Germinal center (tissue), 1 donor: ENCODE measurements at regions not wholly inside any gene's neighbourhood (a gene's known extent, or its start where the extent isn't known, plus 50 kb on each side); places are given as distances from the start of the nearest gene placed in this dataset.
A peak's percentile ranks its signal among the peaks of the same experiment; 100 is the strongest.

Source experiments
- DNase-seq: peaks from one replicate; pipeline ENCODE4 v3.0.0; 2012; ENCODE audit warnings: mixed read lengths, low spot score

DNA sequence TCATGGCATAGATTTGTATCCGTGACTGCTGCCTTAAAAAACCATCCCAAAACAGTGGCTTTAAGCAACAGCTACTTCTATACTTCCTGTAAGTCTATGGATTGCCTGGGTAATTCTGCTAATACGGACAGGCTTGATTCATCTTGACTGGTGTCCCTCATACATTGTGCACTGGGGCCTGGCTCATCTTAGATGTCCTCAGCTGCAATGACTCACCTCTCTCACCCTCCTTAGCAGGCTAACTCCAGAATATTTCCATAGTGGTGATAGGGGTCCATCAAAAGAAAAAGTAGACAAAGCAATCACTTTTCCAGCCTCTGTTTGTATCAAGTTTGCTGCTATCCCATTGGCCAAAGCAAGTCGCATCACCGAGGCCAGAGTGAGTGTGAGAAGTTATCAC lies 409.1 kb upstream of the KAZN start:
- DNase-seq = no peak

DNA sequence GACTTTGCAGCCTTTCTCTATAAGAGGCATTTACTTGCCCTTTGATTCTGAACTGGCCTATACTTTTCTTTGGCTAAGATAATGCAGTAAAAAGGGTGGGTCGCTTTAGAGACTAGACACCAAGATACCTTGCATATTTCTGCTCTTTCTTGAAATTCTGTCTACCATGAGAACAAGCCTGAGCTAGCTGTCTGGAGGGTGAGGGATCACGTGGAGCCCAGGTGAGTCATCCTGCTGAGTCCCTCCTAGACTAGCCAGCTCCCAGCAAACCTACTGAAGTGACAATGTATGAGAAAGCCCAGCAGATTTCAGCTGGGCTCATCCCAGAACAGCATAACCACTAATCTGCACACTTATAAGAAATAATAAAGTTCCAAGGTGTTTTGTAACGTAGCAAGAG lies 408.0 kb upstream of the KAZN start:
- DNase-seq = no peak

DNA sequence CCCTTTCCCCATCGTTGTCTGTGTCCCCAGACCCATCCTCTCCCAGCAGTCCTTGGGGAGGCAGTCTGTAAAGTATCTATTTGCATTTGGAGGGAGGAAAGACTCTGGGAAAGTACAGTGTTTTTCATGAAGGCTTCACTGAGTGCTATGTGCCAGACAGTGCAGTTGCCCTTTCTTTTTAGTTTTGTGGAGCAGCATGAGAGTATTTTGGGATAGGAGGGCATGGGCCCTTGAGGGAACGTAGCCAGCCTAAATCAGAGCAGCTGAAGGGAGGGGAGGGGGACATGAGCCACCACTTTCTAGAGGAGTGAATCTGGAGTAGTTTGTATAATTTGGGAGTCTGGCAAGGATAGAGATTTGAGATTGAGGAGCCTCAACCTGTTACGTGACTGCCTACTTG lies 404.0 kb upstream of the KAZN start:
- DNase-seq = no peak

DNA sequence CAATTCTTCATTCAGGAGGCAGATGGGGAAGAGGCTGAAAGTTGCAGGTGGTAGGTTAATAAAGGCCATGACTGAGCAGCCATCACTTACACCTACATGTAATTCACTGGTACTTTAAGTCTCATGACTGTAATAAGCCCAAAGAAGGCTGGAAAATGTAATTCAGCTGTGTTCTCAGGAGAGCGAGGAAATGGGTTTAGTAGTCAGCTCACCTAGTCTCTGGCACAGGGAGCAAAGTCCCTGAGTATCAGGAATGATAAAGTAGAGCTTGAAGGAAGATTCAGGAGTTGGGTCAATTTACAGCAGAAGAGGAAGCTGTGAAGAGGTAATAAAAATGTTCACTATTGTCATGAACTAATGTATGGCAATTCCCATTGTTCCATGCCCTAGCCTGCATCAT lies 393.4 kb upstream of the KAZN start:
- DNase-seq = no peak

DNA sequence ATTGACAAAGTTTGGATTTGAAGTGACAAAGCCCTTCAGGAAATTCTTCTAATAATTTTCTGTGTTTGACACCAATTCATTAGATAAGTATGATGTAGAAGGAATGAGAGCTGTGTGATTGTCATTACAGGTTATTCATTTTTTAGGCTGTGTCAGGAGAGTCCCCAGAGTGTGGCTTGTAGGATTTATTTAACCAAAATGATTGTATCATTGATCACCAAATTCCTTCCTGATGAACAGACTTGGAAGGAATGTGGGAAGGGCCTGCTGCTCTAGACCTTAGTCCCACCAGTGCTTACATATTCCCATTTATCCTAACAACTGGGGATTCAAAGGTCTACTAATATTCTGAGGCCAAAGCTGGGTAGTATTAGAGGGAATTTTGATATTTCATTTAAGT lies 383.3 kb upstream of the KAZN start:
- no peak for DNase-seq

DNA sequence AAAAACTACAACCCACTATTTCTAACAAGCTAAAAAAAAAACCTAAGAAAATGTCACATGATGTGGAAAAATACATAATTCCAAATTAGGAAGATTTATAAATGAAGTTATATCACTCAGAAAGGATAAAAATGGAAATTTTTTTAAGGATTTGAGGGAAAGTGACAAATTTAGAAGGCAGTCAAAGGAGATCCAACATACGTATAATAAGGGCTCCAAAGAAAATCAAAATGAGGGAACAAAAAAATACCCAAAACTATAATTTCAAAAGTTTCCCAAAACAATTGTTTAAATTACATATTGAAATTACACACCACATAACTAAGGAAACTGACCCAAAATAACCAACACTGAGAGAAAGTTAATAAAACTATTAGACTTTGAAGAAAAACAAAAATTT lies 381.1 kb upstream of the KAZN start:
- DNase-seq = no peak

DNA sequence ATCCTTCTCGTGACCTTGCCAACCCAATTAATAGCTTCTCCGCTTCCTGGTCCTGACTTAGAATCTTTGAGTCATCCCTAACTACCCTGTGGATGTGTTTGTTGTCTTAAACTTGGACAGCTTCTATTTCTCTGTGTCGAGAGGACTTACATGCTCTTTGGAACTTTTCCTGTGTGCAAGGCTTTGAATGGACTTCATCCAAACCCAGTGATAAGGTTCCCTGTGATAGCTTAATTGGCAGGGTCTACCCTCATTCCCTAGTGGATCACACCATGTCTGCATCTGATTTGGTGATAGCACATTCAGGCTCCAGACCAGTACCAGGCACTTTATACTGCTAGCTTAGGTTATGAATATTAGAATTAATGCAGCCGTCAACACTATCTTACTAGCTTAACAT lies 378.2 kb upstream of the KAZN start:
- no peak for DNase-seq

DNA sequence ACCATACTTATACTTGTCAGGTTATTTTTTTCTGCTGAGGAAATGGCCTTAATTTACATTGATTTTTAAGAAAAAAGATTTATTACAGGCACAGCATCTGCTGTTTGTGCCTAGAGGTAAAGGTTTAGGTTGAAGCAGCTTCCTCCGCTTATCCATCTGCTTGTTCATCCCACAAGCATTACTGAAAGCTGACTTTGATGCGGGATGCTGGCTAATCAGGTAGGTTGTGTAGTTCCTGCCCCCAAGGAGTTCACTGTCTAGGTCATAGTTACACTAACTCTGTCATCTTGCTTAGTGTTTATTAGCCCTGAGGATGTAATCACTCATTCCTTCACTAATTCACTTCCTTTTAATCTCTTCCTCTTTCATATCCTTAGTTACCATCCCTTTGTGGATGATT lies 377.7 kb upstream of the KAZN start:
- no peak for DNase-seq

DNA sequence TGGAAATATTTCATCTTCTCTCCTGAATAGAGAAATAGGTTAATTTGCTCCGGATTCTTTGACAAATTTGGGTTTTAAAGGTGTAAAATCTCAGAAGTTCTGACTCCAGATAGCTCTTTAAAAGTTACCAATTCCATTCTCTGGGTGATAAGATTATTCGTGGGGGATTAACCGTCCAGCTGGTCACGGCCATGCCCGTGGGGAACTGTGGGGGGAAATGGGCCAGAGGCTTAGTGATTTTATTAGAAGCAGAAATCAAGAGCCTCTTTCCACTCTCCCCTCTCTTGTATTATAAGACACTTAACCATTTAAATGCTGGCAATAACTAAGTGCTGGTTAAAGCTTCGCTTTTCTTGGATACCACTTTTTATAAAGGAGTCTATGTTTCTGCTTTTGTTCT lies 376.4 kb upstream of the KAZN start:
- no peak for DNase-seq

DNA sequence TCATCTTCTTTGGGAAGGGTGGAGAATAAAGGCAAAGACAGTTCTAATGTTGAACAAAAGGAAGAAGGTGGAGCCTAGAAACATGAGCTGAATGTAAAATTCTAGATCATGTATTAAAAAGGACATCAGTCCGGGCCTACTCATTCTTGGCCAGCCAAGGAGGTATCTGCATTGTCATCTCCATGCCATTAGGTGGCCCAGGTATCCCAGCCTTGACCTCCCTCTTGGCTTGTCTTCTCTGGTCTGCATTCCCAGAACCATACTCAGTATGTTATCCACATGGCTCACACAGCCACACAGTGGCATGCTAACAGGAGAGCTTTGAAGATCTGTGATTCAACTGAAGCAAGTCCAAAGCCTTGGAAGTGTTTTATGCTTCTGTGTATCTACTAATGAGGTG lies 369.8 kb upstream of the KAZN start:
- DNase-seq = no peak

DNA sequence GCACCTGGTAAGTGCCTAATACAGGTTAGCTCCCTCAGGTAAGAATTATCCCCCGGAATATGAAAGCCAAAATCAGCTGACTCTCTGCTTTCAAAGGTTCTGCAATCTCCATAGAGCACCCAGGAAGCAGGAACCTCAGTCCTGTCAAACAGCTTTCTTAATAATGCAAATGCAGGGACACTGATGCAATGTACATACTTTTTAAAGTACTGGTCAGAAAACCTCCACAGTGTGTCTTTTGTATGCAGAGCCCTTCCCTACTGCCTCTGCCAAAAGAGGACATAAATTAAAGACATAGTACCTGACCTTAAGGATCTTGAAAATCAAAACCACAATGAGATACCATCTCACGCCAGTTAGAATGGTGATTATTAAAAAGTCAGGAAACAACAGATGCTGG lies 365.0 kb upstream of the KAZN start:
- DNase-seq = no peak

DNA sequence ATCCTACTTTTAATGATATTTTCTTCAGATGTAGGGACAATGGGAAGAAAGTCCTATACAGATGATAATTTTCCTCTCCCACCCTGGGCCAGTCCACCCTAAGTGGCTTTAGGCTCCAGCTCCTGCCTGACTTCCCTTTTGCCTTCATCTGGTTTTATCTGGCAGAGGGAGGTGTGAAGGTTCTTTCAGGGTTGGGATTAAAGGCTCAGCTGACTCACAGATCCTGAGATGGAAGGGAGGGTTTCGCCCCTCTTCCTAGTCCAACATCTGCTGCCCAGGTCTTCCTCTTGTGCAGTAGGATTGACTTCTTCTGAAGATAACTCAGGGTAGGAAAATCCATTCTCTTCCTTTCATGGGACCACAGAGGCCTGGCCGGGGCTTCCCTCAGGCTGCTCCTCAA lies 362.4 kb upstream of the KAZN start:
- no peak for DNase-seq

DNA sequence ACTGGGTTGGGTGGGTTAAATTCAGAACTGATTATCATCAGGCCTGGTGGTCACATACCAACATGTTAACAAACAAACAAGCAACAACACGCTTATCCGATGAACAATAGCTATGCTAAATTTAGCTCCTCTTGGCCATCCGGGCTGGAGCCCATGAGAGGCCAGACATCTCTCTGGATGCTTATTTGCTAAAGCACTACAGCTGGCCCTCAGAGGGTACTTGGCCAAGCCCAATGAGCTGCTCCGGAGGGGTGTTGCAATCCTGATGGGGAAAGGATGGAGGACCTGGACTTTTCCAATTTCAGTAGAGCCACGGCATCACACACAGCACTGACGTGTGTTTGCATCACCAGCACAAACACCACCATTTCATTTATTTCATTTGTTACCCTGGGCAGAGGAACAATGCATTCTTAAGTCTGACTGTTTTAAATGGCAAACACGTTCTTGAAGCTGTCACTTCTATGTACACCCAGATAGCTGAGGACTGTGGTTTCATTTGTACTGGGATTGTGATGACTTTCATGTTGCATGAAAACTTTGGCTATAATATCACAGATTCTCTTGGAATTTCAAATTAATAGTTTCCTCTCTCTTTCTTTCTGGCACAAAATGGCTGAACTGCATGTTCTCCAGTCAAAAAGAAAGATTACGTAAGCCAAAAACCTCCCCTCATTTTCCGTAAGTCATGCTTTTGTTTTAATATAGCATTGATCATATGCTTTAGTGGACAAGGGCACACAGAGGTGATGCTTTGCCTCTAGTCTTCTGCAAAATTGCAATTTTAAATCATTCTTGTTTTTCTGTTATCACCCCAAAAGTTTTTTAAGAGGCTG lies 359.8 kb upstream of the KAZN start:
- DNase-seq = no peak

DNA sequence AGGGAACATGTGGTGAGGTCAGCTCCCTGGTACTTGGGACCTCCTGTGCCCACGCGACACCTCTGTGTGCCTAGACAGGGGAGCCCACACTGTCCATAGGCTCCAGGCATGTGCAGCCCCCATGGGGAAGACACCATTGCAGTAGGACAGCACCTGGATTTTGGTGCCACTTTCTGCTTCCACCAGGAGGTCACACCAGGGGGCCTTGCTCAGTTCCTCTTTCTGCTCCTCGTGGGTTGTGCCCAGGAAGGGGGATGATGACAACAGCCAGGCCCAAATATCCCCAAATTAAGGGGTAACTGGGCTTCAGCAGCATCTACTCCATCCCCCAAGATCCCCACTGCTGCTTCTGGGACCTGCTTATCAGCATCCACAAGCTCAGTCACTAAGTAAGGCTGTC lies 358.2 kb upstream of the KAZN start:
- no peak for DNase-seq

DNA sequence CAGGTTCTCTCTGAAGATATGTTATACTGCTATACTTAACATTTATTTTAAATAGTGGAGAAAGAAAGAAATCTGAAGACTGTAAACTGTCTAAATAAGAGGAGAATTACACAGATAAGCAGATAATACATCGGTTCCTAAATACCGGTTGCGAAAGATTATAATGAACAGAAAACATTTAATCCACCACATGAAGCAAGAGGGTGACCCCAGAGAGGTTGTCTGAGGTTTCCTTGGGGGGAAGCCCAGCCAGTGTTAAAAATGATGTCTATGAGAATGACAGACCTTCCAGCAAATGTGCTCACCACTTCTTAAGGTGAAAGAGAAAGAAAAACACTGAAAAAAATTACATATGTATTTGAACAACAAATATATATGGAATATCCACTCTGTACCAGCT lies 356.4 kb upstream of the KAZN start:
- DNase-seq = no peak

DNA sequence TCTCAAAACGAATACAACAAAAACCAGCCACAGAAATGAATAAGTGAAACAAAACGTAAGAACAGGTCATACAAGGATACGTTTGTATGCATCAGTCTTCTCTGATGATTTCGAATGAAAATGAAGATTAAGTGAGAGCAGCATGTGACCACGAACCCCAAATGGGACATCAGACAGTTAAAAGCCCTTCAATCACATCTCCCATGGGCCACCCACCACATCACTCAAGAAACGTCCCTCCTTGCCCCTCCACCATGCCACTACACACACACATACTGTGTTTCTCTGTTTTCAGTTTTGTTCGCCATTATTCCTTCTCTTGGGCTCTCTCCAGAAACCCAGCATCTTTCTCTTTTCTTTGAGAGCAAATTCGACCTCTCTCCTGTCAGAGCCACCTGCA lies 355.6 kb upstream of the KAZN start:
- DNase-seq = no peak

DNA sequence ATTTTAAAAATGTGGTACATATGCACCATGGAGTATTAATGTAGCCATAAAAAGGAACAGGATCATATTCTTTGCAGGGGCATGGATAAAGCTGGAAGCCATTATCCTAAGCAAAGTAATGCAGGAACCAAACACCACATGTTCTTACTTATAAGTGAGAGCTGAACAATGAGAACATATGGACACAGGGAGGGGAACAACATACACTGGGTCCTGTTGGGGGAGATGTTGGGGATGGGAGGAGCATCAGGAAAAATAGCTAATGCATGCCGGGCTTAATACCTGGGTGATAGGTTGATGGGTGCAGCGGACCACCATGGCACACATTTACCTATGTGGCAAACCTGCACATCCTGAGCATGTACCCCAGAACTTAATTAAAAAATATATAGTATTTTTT lies 352.5 kb upstream of the KAZN start:
- no peak for DNase-seq

DNA sequence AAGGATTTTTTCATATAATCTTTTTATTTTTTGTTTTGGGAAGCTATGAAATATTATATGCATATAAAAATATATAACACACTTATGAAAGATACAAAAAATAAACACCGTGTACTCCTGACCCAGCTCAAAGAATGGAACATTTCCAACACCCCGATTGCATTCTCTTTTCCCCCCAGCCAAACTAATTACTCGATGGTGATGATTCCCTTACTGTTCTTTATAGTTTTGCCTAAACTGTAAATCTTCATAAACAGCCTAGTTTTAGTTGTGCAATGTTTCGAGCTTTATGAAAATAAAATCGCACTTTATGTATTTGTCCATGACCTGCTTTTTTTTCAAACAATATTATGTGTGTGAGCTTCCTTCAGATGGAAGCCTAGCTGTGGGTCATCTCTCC lies 352.0 kb upstream of the KAZN start:
- no peak for DNase-seq

DNA sequence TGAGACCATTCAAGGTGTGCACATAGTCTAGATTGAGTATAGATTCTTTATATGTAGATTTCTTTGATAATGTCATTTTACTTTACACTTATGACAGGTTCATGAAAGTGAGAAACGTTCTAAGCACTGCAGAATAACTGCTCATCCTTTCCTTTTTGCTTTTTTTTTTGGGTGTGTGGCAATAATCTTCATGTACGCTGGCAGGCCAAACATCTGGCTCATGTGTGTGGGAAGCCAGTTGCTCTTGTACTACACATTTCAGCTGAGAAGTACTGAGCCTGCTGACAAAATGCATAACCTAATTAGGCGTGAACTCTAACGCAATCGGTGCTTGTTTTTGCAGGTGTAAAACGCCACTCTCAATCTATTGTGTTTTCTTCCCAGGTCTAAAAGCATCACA lies 350.8 kb upstream of the KAZN start:
- no peak for DNase-seq

DNA sequence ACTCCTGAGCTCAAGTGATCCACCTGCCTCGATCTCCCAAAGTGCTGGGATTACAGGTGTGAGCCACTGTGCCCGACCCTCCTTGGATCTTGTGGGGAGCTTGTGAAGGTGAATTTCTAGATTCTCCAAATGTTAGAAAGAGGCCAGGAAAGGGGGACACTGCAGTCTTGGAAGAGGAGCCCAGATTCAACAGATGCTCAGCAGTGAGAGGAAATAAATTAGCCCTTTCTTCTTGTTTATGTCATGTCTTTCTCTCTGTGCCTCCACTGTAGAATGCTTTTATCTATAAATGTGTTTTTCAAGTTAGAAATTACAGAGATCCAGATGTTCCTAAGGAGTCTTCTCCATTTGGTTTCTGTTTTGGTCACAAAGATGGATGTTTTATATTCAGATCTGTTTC lies 346.6 kb upstream of the KAZN start:
- no peak for DNase-seq

DNA sequence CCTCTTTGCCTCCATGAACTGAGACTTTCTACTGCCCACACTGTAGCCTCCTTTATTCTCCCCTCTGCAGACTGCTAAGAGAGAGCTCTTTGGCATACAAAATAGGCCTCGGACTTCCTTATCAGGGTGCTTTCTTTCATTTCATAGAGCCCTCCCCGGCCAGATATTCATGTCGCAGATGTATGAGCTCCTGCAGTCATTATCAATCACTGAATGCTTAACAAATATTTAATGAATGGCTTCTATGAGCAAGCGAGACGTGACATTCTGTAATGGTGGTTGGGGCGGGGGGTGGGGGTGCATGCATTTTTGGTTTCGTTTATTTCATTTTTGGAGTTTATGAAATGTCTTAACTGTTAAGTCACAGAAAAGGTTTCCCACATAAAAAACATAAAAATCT lies 344.8 kb upstream of the KAZN start:
- no peak for DNase-seq

DNA sequence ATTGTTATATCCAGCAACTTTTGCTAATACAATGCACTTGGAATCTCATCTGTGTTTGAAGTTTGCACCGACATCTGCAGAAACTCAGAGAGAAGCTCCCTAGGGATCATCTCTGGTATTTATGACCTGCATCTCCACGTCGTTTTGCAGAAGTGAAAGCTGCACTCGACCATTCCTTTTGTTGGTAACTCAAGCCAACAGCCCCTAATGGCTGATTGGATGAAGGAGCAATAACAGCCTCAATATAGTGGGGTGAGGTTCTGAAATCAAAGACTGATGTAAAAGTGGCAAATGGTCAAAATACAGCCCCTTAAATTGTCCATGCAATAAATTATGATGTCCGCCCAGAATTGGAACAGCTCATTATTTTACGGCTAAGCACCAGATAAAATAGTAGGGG lies 344.2 kb upstream of the KAZN start:
- DNase-seq = peak; percentile 49

DNA sequence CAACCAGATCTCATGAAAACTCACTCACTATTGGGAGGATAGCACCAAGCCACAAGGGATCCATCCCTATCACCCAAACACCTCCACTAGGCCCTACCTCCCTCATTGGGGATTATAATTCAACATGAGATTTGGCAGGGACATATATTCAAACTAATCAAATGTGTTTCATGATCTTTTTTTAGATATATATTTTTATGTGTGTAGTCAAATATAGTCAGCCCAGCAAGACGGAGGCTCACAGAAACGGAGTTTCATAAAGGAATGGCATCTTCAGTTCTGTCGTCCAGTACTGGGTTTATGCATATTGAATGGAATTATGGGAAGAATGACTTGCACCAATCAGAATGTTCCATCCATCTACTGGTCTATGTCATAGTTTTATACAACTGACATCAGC lies 343.3 kb upstream of the KAZN start:
- DNase-seq = no peak

DNA sequence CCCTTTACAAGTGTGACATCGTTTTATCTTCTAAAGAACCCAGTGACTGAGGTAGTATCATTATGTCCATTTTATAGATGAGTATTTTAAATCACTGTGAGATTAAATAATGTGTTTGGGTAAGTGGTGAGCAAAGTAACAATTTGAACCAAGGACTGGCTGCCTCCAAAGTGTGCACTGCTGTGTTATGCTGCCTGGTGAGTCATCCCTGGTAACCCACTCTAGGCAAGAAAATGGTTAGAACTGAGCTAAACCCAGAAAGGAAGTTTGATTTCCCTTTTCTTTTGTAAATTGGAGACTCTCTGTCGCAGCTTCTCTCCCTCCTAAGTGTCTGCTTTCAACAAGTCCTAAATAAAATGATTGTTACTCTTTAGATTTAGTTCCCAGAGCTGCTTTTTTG lies 342.8 kb upstream of the KAZN start:
- no peak for DNase-seq
